SK-N-SH (cell line): ENCODE measurements at regions not wholly inside any gene's neighbourhood (a gene's known extent, or its start where the extent isn't known, plus 50 kb on each side); places are given as distances from the start of the nearest gene placed in this dataset.

Source experiments
- EP300 ChIP-seq, 2 experiments: IDR thresholded peaks; 2 replicates each; pipeline versions ENCODE4 v1.4.0 to v1.6.1; 2012; ENCODE audit warnings: borderline replicate concordance in 1 of 2, low read depth in 1 of 2, low read length in 1 of 2
- GABPA ChIP-seq: IDR thresholded peaks from 2 replicates; pipeline ENCODE4 v1.4.0; 2012; ENCODE audit warnings: low read depth, mild to moderate bottlenecking
- TEAD4 ChIP-seq: IDR thresholded peaks from 2 replicates; pipeline ENCODE4 v1.4.0; 2012; ENCODE audit warnings: mild to moderate bottlenecking, borderline replicate concordance; ENCODE audit not compliant: insufficient read depth
- TF ChIP-seq, protein P1 (sequence below): IDR thresholded peaks from 2 replicates; pipeline ENCODE4; 2012

DNA sequence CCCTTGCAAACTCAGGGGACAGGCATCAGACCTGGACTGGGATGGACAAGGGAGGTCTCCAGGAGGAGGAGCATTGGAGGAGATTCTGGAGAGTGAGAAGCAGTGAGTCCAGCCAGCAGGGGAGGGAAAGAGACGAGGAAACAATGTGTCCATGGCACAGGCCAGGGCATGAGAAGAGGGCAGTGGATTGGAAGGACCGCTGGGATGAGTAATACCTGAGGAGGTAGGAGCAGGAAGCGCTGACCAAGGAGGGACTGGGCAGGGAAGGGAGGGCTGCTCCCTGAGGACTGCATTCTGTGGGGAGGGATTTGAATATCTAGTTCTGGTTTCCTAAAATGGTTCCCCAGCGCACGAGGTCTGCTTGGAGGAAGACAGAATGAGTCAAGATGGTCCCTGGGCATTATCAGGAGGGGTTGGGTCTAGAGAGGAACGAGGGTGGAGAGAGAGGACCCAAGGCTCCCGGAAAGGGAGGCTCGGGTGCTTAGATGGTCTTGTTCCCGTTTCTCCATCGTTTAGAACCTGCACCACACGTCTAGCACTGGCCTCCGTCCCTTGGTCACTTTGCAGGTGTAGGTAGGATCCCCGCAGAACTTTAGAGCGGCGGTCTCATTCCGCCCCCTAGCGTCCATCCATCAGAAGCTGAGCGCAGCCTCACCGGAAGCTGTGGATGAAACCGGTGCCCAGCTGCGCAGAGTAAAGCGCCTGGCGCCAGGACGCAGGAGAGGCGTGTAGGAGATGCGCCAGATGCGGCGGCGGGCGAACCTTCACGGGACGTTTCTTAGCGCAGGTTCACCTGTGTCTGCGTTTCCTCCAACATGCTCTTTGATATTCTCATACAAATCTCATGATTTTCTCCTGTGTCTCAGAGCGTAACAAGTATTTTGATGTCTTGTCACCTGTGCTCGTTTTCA, 190.7 kb upstream of the NDN start:
- TF ChIP-seq, protein P1, sequence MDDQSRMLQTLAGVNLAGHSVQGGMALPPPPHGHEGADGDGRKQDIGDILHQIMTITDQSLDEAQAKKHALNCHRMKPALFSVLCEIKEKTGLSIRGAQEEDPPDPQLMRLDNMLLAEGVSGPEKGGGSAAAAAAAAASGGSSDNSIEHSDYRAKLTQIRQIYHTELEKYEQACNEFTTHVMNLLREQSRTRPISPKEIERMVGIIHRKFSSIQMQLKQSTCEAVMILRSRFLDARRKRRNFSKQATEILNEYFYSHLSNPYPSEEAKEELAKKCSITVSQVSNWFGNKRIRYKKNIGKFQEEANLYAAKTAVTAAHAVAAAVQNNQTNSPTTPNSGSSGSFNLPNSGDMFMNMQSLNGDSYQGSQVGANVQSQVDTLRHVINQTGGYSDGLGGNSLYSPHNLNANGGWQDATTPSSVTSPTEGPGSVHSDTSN: no peak
- TF ChIP-seq GABPA (no peak), EP300 (IDR thresholded peaks at IDR 0.05; ENCODE audit: borderline replicate concordance in 1 of 2, low read depth in 1 of 2, low read length in 1 of 2) (no peak), TEAD4 (no peak)
